CD4-positive, alpha-beta T cell treated with Interferon gamma for 1 hour (primary cell): ENCODE measurements at regions not wholly inside any gene's neighbourhood (a gene's known extent, or its start where the extent isn't known, plus 50 kb on each side); places are given as distances from the start of the nearest gene placed in this dataset.
"Not testable (repeated sequence)": the region's sequence is repeated elsewhere in the genome, so short reads cannot be mapped to it uniquely, and the experiment has no call there.

Source experiments
- DNase-seq: peaks from one replicate; pipeline ENCODE4 v3.0.0-alpha.2; 2020

GRCh38 chr12:90827567-90827966 is 127.4 kb downstream of the CCER1 start:
- DNase-seq, result no peak

DNA sequence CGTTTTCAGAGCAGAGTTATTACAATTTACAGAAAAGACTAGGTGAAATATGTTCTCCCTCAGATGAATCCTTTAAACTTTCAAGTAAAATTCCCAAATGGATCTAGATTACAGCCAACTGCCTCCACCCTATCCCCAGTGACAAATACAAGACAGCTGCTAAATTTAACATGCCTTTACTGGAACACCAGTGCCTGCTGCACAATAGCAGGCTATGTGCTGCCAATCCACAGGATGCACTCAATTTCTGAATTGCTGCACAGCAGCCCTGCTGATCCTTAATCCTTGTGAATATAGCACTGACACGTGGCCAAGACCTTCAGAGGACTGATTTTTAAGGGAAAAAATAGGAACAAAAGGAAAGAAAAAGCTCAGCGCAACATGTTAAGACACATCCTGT is 128.9 kb downstream of the CCER1 start:
- DNase-seq, result no peak

- DNase-seq, result no peak
Observed at GRCh38 chr12:90823859-90824258, 131.1 kb downstream of the CCER1 start.

DNA sequence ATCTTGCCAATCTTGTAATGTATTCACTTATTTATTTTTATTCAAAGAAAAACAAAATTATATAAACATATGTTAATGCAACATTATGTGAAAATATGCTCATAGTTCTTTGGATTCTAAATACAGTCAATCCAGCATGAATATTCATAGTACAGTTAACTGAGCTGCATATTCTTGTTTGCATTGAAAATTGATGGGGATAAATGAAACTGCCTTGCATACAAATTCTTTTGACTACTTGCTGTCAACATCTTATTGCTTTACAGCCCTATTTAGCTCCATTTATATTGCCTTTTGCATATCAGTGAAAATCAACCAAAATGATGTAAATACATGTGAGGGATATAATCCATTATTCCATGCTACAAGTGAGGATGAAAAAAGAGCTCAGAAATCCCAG is 135.3 kb downstream of the CCER1 start:
- DNase-seq, result no peak

DNA sequence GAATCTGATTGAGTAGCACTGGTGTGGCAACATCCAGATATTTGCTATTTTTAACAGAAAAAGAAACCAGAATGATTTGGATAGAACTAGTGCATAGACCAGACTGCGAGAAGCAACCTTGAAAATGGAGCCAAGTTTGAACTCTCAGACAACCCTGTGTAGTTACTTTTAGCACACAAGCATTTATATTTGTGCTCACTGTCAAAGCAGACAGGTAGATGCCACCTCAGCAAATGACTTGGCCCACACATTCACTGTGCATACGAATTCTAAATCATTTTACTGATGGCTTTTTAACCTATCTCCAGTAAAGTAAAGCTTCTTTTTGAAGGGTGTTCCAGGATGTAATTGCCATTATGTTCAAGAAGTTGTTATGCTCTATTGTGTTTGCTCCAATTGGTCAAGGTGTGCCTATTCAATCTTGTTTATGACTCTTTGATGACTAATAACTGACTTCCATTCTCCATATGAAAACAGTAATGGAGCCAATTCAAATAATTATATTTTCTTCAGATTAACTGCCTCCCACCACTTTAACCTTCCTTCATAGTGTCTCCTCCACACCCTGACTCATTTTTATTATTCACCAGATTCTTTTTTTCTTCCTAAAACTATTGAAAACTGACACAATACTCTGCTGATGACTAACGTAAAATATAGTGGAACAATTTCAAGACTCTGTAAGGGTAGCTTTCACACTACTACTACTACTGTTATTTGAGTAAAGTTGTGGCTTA is 138.5 kb downstream of the CCER1 start:
- no peak for DNase-seq

GRCh38 chr12:90809940-90810339 is 145.0 kb downstream of the CCER1 start:
- no peak for DNase-seq

DNA sequence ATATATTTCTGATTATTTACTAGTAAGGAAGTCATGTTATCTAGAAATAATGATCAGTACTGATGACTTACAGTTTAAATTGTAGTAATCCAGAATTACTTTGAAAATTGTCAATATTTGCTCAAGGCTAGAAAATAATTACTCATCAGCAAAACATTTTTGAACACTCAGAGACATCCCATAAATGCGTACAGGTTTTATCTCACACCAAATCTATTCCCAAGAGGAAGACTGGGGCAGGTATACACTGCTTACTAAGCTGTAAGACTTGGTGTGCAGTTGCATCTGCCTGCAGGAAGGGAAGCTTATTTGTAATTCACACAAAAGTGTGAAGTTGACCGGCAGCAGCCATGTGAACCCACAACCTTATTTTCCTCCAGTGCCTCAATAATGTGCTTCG is 146.4 kb downstream of the CCER1 start:
- no peak for DNase-seq

DNA sequence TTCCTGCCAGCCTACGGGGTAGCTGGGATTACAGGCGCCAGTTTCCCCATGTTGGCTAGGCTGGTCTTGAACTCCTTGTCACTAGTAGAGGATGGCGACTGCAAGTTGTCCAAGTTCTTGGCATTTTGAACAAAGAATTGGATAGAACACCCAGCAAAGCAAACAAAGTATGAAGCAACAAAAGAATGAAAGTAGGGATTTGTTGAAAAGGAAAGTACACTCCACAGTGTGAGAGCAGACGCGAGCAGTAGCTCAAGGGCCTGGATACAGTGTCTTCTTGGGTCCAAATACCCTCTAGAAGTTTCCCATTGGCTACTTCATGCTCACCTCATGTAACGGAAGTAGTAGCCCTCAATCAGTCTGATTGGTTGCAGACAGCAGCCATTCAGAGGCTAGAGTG is 152.2 kb downstream of the CCER1 start:
- no peak for DNase-seq

- DNase-seq, result no peak
Observed at GRCh38 chr12:90801776-90802175, 153.2 kb downstream of the CCER1 start.

DNA sequence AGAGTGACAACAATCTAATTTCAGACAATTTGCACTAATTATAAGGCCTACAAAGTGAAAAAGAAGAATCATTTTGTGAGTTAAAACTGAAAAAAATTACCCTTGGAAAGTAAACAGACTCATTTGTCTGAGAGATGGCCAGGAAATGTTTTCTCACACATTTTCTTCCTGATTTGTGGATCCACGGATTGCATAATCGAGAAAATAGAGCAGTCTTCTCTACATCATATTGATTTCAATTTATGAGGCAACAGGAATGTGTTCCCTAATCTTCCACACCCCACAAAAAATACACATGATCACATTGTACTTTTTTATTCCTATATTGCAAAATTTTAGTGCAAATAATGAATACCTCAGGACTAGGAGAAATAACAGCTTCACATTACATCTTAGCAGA is 160.8 kb downstream of the CCER1 start:
- no peak for DNase-seq

- DNase-seq, result not testable (repeated sequence)
Observed at GRCh38 chr12:90792718-90793117, 162.3 kb downstream of the CCER1 start.

DNA sequence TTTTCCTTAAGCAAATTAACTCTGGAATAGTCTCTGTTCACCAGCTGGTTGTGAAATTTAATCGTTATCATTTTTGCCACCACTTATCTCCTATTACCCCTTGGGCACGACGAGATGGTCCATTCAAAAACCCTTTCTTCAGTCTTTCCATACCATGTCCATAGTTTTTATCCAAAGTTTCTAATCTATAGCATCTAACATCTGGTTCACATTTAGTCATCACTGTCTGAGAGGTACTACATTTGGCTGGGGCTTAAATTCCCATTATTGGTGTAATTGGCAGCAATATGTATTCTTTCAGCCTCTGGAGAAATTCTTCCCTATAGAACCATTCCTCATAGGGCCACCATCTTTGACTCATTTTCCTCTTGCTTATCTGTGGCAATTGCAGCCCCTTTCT is 163.5 kb downstream of the CCER1 start:
- DNase-seq, result no peak

- DNase-seq, result no peak
Observed at GRCh38 chr12:90790747-90791146, 164.2 kb downstream of the CCER1 start.

GRCh38 chr12:90773491-90773890 is 181.5 kb downstream of the CCER1 start:
- no peak for DNase-seq

GRCh38 chr12:90770861-90771260 is 184.1 kb downstream of the CCER1 start:
- DNase-seq, result no peak

GRCh38 chr12:90757957-90758356 is 197.0 kb downstream of the CCER1 start:
- no peak for DNase-seq

GRCh38 chr12:90745211-90745610 is 209.8 kb downstream of the CCER1 start:
- no peak for DNase-seq

DNA sequence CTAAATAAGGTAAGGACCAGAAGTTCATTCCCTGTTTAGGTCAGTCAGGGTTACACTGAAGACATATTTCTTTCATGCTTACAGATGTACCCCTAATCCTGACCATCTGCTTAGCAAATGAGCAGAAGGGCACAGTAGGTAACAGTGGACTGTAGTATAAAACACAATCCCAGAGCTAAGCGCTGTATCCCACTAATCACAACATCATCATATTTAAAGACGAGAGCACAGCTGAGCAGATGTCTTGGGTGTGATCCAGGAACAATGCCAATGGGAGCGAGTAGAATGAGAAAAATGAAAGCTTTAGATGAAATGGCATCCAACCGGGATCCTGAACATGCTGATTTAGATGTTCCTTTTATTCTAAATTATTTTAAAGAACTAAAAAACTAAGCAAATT is 213.4 kb downstream of the CCER1 start:
- no peak for DNase-seq

GRCh38 chr12:90729736-90730135 is 225.2 kb downstream of the CCER1 start:
- DNase-seq, result no peak

DNA sequence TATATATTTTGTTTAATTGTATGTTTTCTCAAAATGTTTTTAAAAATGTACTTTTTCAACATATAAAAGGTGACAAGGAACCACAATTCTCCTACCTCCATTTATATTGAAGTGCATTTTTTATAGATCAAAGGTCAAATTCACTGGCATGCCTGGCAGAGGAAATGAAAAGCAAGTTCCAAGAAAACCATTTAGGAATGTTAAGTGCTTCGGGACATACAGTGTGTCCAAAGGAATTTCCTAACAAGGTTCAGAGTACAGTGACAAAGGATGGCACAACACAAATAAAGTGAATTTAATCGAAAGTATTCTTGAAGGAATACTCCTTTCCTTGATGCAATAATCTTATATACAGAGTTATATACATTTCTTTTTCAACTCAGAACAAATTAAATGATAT is 242.3 kb downstream of the CCER1 start:
- DNase-seq, result no peak

DNA sequence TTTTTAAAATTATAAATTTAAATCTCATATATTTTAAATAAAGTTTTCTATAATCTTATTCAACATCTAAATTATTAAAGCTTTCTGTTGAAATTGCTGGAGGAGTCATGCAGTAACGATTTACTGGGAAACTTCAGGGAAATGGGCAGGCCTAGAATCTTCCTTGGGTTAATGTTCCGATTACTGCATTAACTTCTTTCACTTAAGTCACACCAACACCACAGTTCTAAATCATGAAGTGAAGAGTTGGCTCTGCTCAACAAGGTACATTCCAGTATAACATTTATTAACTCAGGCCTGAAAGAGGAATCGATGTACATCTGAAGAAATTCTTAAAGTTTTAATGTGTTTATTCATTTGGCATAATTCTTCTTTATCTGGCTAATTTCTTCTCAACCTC is 244.3 kb downstream of the CCER1 start:
- no peak for DNase-seq

DNA sequence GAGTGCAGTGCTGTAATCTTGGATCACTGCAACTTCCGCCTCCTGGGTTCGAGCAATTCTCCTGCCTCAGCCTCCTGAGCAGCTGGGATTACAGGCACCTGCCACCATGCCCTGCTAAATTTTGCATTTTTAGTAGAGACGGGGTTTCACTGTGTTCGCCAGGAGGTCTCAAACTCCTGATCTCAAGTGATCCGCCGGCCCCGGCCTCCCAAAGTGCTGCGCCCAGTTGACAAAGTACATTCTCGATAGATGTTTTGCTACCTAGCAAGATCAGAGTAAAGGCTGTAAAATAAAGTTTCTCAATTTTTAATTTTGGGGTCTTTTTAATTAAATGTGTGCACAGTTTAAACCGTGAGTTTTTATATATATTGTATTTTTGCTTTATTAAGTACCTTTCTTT is 248.9 kb downstream of the CCER1 start:
- DNase-seq, result no peak

- DNase-seq, result no peak
Observed at GRCh38 chr12:90695415-90695814, 259.6 kb downstream of the CCER1 start.

GRCh38 chr12:90690120-90690519 is 264.9 kb downstream of the CCER1 start:
- DNase-seq, result no peak

GRCh38 chr12:90687682-90688081 is 267.3 kb downstream of the CCER1 start:
- not testable (repeated sequence) for DNase-seq
